ENCODE measurements at regions not wholly inside any gene's neighbourhood (a gene's known extent, or its start where the extent isn't known, plus 50 kb on each side); places are given as distances from the start of the nearest gene placed in this dataset.

- TF ChIP-seq YY1 (IDR thresholded peaks at IDR 0.05; ENCODE audit: insufficient read depth, insufficient read length) (no peak), ZNF274 (IDR thresholded peaks at IDR 0.05; ENCODE audit: low read depth, low read length) (no peak), SUZ12 (IDR thresholded peaks at IDR 0.05; ENCODE audit: extremely low read depth, insufficient read depth, insufficient read length) (no peak)
These were observed 888.4 kb downstream of the TRIB2 start for GRCh38 chr2:13604951-13605661.

Data from NT2/D1 (cell line).